Upper lobe of left lung (tissue), 6 donors: ENCODE measurements at regions not wholly inside any gene's neighbourhood (a gene's known extent, or its start where the extent isn't known, plus 50 kb on each side); places are given as distances from the start of the nearest gene placed in this dataset.

Experiments used
- ATAC-seq, 2 donors: fragments of 200-7000 bp; cut with Tn5 transposase; one replicate each; pipeline ENCODE4 v1.9.1; 2022; ENCODE audit warnings: mild to moderate bottlenecking in 2 of 2, moderate library complexity in 2 of 2; ENCODE audit not compliant: low FRiP score in 2 of 2
- DNase-seq, 2 donors: peaks; one replicate each; pipeline ENCODE4 v3.0.0-alpha.2; 2019 to 2020
- H3K27ac ChIP-seq, 4 donors: fragments of 200-600 bp; sonication (generic); one replicate each; pipeline ENCODE4 v1.5.1; 2016 to 2019
- H3K27me3 ChIP-seq, 4 donors: fragments of 200-600 bp; sonication (generic); one replicate each; pipeline ENCODE4 v1.5.1; 2017 to 2019
- H3K36me3 ChIP-seq, 4 donors: fragments of 200-600 bp; sonication (generic); one replicate each; pipeline ENCODE4 v1.5.1; 2016 to 2019
- H3K4me1 ChIP-seq, 4 donors: fragments of 200-600 bp; sonication (generic); one replicate each; pipeline ENCODE4 v1.5.1; 2018 to 2019
- H3K4me3 ChIP-seq, 4 donors: fragments of 200-600 bp; sonication (generic); one replicate each; pipeline ENCODE4 v1.5.1; 2017 to 2019; ENCODE audit warnings: mild to moderate bottlenecking in 2 of 4, moderate library complexity in 1 of 4
- H3K9me3 ChIP-seq, 4 donors: fragments of 200-600 bp; sonication (generic); one replicate each; pipeline ENCODE4 v1.5.1; 2018 to 2019
- EP300 ChIP-seq, 4 donors: sonication (generic); formaldehyde crosslinking; IDR thresholded peaks; one replicate each; pipeline ENCODE4 v1.5.1; 2017; ENCODE audit warnings: antibody characterized with exemption in 4 of 4, control low read depth in 2 of 4
- POLR2A ChIP-seq, 4 donors: fragments of 450-650 bp; IDR thresholded peaks; one replicate each; pipeline ENCODE4 v1.5.1; 2016 to 2017; ENCODE audit warnings: antibody characterized with exemption in 4 of 4, mild to moderate bottlenecking in 2 of 4
- POLR2AphosphoS5 ChIP-seq, 2 donors: sonication (generic); formaldehyde crosslinking; IDR thresholded peaks; one replicate each; pipeline ENCODE4 v1.5.1; 2017; ENCODE audit warnings: antibody characterized with exemption in 2 of 2
- WGBS, 2 donors: methylation state at CpG; one replicate each; pipeline ENCODE4 v1.1.5; 2017 to 2018; 5-methylcytosine and 5-hydroxymethylcytosine counted together
- TF ChIP-seq, protein P1 (sequence below), 6 experiments: fragments of 450-650 bp in 4 of 6; fragments of 200-600 bp in 2 of 6; sonication (generic) in 2 of 6; IDR thresholded peaks; one replicate each; pipeline ENCODE4 v1.5.1; 2016 to 2019; ENCODE audit warnings: antibody characterized with exemption in 6 of 6
- donor health status: DM: no; HTN: no; CAD: no; lungs with moderate emphysema.
- donor health status: DM: no; HTN: yes; CAD: no; lungs with severe emphysema.

DNA sequence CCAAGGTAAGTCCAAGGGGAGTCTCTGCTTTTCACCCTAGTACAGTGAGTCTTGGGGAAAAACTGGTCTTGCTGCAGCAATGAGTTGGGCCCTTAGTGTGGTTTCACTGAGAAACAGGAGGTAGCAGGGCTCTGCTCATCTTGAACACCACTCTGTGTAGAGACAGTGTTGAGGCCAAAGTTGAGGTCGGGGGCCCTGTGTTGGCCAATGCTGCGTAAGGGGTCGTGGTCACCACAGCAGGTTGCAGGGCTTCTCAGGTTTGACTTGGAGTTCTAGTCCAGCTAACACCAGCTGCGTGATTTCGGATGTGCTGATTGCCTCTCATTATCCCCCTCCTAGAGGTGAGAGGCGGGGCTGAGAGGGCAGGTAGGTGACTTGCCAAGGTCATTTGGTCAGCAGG, 807.5 kb downstream of the VRK1 start:
- Histone ChIP-seq H3K36me3 (no peaks in the 10 kb centered on the region), H3K27me3 (no peaks in the 10 kb centered on the region), H3K4me3 (no peak overlapping the region), H3K4me1 (peaks cover 10 to 14% (median 13%) of the 10 kb centered on the region in 4 donors), H3K9me3 (no peaks in the 10 kb centered on the region), H3K27ac (no peak overlapping the region)
- TF ChIP-seq, protein P1, sequence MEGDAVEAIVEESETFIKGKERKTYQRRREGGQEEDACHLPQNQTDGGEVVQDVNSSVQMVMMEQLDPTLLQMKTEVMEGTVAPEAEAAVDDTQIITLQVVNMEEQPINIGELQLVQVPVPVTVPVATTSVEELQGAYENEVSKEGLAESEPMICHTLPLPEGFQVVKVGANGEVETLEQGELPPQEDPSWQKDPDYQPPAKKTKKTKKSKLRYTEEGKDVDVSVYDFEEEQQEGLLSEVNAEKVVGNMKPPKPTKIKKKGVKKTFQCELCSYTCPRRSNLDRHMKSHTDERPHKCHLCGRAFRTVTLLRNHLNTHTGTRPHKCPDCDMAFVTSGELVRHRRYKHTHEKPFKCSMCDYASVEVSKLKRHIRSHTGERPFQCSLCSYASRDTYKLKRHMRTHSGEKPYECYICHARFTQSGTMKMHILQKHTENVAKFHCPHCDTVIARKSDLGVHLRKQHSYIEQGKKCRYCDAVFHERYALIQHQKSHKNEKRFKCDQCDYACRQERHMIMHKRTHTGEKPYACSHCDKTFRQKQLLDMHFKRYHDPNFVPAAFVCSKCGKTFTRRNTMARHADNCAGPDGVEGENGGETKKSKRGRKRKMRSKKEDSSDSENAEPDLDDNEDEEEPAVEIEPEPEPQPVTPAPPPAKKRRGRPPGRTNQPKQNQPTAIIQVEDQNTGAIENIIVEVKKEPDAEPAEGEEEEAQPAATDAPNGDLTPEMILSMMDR (IDR thresholded peaks at IDR 0.05), result no peak
- TF ChIP-seq POLR2A (IDR thresholded peaks at IDR 0.05), result no peak
- no peak for TF ChIP-seq POLR2AphosphoS5 (IDR thresholded peaks at IDR 0.05)
- TF ChIP-seq EP300 (IDR thresholded peaks at IDR 0.05), result no peak
- ATAC-seq, result no peak
- no peak for DNase-seq
- WGBS, 2 donors, result 92 to 100% methylated on average over 3 to 6 of the region's 6 CpGs

DNA sequence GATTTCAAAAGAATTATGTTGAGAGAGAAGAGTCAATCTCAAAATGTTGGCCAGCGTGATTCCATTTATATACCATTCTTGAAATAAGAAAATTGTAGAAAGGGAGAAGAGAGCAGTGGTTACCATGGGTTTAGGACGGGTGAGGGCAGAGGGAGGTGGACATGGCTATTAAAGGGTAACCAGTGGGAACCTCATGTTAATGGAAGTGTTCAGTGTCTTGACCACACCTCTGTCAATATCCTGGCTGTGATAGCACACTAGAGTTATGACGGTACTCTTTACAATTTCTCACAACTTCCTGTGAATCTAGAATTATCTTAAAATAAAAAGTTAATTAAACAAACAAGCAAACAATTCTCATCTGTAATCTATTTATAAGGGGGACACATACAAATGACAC, 821.2 kb downstream of the VRK1 start:
- TF ChIP-seq POLR2A (IDR thresholded peaks at IDR 0.05) (no peak), POLR2AphosphoS5 (IDR thresholded peaks at IDR 0.05) (no peak), EP300 (IDR thresholded peaks at IDR 0.05) (no peak)
- TF ChIP-seq, protein P1 (IDR thresholded peaks at IDR 0.05), result no peak
- Histone ChIP-seq H3K4me3 (no peak overlapping the region), H3K9me3 (peaks cover 5 to 12% (median 8%) of the 10 kb centered on the region in 4 donors), H3K4me1 (no peaks in the 10 kb centered on the region), H3K27me3 (no peaks in the 10 kb centered on the region), H3K27ac (no peak overlapping the region), H3K36me3 (no peaks in the 10 kb centered on the region)
- 71 to 72% methylated on average over 3 of the region's 3 CpGs for WGBS, 2 donors
- DNase-seq (no peak), ATAC-seq (no peak)

DNA sequence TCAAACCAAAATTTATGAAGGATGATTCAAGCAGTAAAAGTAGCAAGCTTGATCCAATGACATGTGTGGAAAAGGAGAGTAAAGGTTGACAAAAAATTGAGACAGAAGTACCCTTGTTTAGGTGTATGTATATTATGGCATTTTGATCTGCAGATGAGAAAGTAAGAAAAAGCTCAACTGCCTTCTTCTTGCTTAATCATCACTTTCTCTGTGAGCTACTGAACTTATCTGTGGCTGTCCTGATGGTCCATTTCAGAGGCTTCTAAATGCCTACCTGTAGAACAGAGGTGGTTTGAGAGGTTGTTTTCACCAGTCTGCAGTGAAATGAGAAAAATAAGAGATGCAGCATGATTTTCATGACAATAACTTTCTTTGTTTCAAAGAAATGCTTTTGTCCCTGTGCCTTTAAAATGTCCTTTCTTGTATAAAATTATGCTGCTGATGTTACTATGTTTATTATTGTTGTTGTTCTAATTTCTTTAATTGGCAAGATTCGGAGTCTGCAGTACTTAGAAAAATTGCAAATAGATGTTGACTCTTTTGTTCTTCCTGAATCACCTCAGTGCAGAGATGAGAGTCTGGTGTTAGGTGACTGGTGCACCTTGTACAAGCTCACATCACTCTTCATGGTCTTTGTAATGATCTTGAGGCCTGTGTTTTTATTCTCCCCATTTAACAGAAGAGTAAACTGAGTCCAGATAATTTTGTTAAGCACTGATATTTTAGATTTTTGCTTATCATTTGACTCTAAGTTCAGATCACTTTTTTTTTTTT, 821.9 kb downstream of the VRK1 start:
- H3K27ac ChIP-seq, result no peak overlapping the region
- WGBS, 2 donors, result 83 to 85% methylated on average over 1 of the region's 1 CpG

DNA sequence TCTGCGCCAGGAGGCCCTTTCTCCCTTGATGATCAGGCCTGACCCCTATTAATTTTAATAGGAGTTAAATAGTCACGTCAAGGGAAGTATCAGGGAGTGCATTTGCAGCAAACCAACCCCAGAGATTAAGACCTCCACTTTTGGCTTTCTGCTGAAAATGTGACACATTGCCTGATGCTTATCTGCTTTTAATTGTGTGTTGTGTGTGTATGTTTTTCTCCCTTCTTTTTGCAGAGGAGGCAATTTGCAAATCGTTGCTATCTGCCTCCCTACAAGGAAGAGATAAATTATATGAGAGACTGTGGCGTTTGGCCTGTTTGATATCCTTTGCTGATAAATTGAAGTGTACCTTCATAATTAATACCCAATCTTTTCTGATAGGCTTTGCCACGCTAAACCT, 822.9 kb downstream of the VRK1 start:
- H3K9me3 ChIP-seq, result no peaks in the 10 kb centered on the region
- DNase-seq (no peak), ATAC-seq (no peak)
- no peaks in the 10 kb centered on the region for H3K27me3 ChIP-seq
- H3K4me1 ChIP-seq, result no peaks in the 10 kb centered on the region
- no peak overlapping the region for H3K4me3 ChIP-seq
- peak overlapping the region in 1 of 4 donors; percentile 16 for H3K27ac ChIP-seq
- no peaks in the 10 kb centered on the region for H3K36me3 ChIP-seq
- 49 to 59% methylated on average over 5 of the region's 5 CpGs for WGBS, 2 donors
- no peak for TF ChIP-seq EP300 (IDR thresholded peaks at IDR 0.05)
- no peak for TF ChIP-seq POLR2AphosphoS5 (IDR thresholded peaks at IDR 0.05)
- TF ChIP-seq POLR2A (IDR thresholded peaks at IDR 0.05), result no peak
- TF ChIP-seq, protein P1 (IDR thresholded peaks at IDR 0.05), result no peak

More for the DNA sequence above, 821.9 kb downstream of the VRK1 start:
- H3K9me3 ChIP-seq, result peaks cover 5 to 9% (median 8%) of the 10 kb centered on the region in 4 donors
- no peak for DNase-seq
- TF ChIP-seq POLR2AphosphoS5 (IDR thresholded peaks at IDR 0.05) (no peak), EP300 (IDR thresholded peaks at IDR 0.05) (no peak), POLR2A (IDR thresholded peaks at IDR 0.05) (no peak)
- TF ChIP-seq, protein P1 (IDR thresholded peaks at IDR 0.05), result no peak
- no peaks in the 10 kb centered on the region for H3K27me3 ChIP-seq
- no peak for ATAC-seq
- H3K36me3 ChIP-seq, result no peaks in the 10 kb centered on the region
- H3K4me3 ChIP-seq, result no peak overlapping the region
- H3K4me1 ChIP-seq, result no peaks in the 10 kb centered on the region

DNA sequence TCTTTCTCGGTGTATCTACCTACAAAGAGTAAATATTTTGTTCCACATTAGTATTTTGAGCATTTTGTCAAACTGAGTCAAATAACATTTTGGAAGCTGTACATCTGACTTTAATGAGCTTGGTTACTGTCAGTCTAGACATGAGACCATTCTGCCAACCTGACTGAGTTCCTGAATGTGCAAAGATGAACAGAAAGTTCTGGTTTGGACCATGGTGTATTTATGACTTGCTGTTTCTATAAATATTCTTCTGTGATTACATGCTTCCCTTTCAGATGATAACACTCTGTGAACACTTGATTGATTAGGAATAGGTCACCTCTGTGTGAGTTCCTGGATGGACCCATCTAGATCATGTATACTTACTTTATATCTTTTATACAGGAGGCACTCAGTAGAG, 827.8 kb downstream of the VRK1 start:
- 93 to 100% methylated on average over 1 of the region's 1 CpG for WGBS, 2 donors
- TF ChIP-seq, protein P1 (IDR thresholded peaks at IDR 0.05), result no peak
- TF ChIP-seq EP300 (IDR thresholded peaks at IDR 0.05), result no peak
- no peak for TF ChIP-seq POLR2AphosphoS5 (IDR thresholded peaks at IDR 0.05)
- no peak for TF ChIP-seq POLR2A (IDR thresholded peaks at IDR 0.05)
- no peaks in the 10 kb centered on the region for H3K4me1 ChIP-seq

More for the DNA sequence above, 827.8 kb downstream of the VRK1 start:
- Histone ChIP-seq H3K36me3 (no peaks in the 10 kb centered on the region), H3K27me3 (no peaks in the 10 kb centered on the region), H3K4me3 (no peak overlapping the region), H3K27ac (no peak overlapping the region), H3K9me3 (no peaks in the 10 kb centered on the region)
- no peak for DNase-seq
- no peak for ATAC-seq
